Gastrocnemius medialis (tissue), 4 donors: ENCODE measurements at regions not wholly inside any gene's neighbourhood (a gene's known extent, or its start where the extent isn't known, plus 50 kb on each side); places are given as distances from the start of the nearest gene placed in this dataset.

ENCODE experiments used
- ATAC-seq, 2 donors: fragments of 150-250 bp; one replicate each; pipeline ENCODE4 v1.9.1; 2016
- DNase-seq, 2 donors: peaks; one replicate each; pipeline ENCODE4 v3.0.0-alpha.2; 2019
- H3K27ac ChIP-seq, 4 donors: fragments of 200-600 bp; sonication (generic); 1 replicate in 1 of 4; 2 replicates in 3 of 4; pipeline ENCODE4 v1.5.1; 2016 to 2018; ENCODE audit warnings: mild to moderate bottlenecking in 2 of 4, moderate library complexity in 1 of 4
- H3K27me3 ChIP-seq, 3 donors: fragments of 200-600 bp; sonication (generic) in 2 of 3; 1 replicate in 1 of 3; 2 replicates in 2 of 3; pipeline versions ENCODE4 v1.5.1 to v1.6.0; 2016 to 2019; ENCODE audit warnings: mild to moderate bottlenecking in 1 of 3, moderate library complexity in 1 of 3
- H3K36me3 ChIP-seq, 2 donors: fragments of 200-600 bp; sonication (generic) in 1 of 2; one replicate each; pipeline ENCODE4 v1.5.1; 2017 to 2018
- H3K4me1 ChIP-seq, 2 donors: fragments of 200-600 bp; sonication (generic) in 1 of 2; one replicate each; pipeline ENCODE4 v1.5.1; 2016 to 2017; ENCODE audit warnings: mild to moderate bottlenecking in 2 of 2
- H3K4me3 ChIP-seq, 4 donors: fragments of 200-600 bp; sonication (generic) in 3 of 4; 1 replicate in 1 of 4; 2 replicates in 3 of 4; pipeline ENCODE4 v1.5.1; 2016 to 2019; ENCODE audit warnings: mild to moderate bottlenecking in 2 of 4
- H3K9me3 ChIP-seq, 3 donors: fragments of 200-600 bp; sonication (generic) in 2 of 3; 1 replicate in 1 of 3; 2 replicates in 2 of 3; pipeline ENCODE4 v1.5.1; 2016 to 2019
- CTCF ChIP-seq, 5 experiments: fragments of 450-650 bp in 3 of 5; fragments of 200-600 bp in 2 of 5; sonication (generic) in 2 of 5; IDR thresholded peaks in 4 of 5; conservative IDR thresholded peaks in 1 of 5; 1 replicate in 4 of 5; 2 replicates in 1 of 5; pipeline ENCODE4 v1.5.1; 2016 to 2019; ENCODE audit warnings: antibody characterized with exemption in 5 of 5, mild to moderate bottlenecking in 3 of 5, moderate library complexity in 3 of 5
- POLR2A ChIP-seq, 2 donors: fragments of 450-650 bp; IDR thresholded peaks; one replicate each; pipeline ENCODE4 v1.6.1; 2017; ENCODE audit warnings: antibody characterized with exemption in 2 of 2, mild to moderate bottlenecking in 2 of 2, moderate library complexity in 2 of 2
- in situ Hi-C, 4 donors: fragments of 200-750 bp; cut with MboI; loops; one replicate each; pipeline versions ENCODE4 v1.15.0 to v1.8.0; 2017; ENCODE audit warnings: low sequenced_read_pairs in 4 of 4
- intact Hi-C: fragments of 100-400 bp; cut with DNase I; formaldehyde crosslinking; loops from one replicate; pipeline ENCODE4 v1.15.1; 2023; ENCODE audit warnings: low total_unique reads

- no peak for TF ChIP-seq CTCF (IDR thresholded peaks at IDR 0.05 in 4 of 5, conservative IDR thresholded peaks at IDR 0.05 in 1 of 5)
- TF ChIP-seq POLR2A (IDR thresholded peaks at IDR 0.05) = no peak
- H3K36me3 ChIP-seq = no peaks in the 10 kb centered on the region
- no peaks in the 10 kb centered on the region for H3K27me3 ChIP-seq
- H3K9me3 ChIP-seq = no peaks in the 10 kb centered on the region
- DNase-seq (no peak), ATAC-seq (no peak)
- in situ Hi-C loops (no loop called here), intact Hi-C loops (no loop called here)
- H3K4me3 ChIP-seq = no peak overlapping the region
- no peaks in the 10 kb centered on the region for H3K4me1 ChIP-seq
- no peak overlapping the region for H3K27ac ChIP-seq
These were observed 459.0 kb downstream of the KLF5 start for GRCh38 chr13:73517766-73518165.

GRCh38 chr13:73516731-73517130 lies 457.9 kb downstream of the KLF5 start:
- Histone ChIP-seq H3K4me3 (no peak overlapping the region), H3K9me3 (no peaks in the 10 kb centered on the region), H3K36me3 (no peaks in the 10 kb centered on the region), H3K27ac (no peak overlapping the region), H3K4me1 (no peaks in the 10 kb centered on the region), H3K27me3 (no peaks in the 10 kb centered on the region)
- intact Hi-C loops (no loop called here), in situ Hi-C loops (no loop called here)
- ATAC-seq (no peak), DNase-seq (no peak)
- no peak for TF ChIP-seq CTCF (IDR thresholded peaks at IDR 0.05 in 4 of 5, conservative IDR thresholded peaks at IDR 0.05 in 1 of 5)
- TF ChIP-seq POLR2A (IDR thresholded peaks at IDR 0.05) = no peak

GRCh38 chr13:73514208-73514607 lies 455.4 kb downstream of the KLF5 start:
- intact Hi-C loops = no loop called here
- ATAC-seq (no peak), DNase-seq (no peak)
- no peak overlapping the region for H3K27ac ChIP-seq
- in situ Hi-C loops = no loop called here
- H3K4me3 ChIP-seq = no peak overlapping the region
- H3K9me3 ChIP-seq = no peaks in the 10 kb centered on the region
- H3K4me1 ChIP-seq = no peaks in the 10 kb centered on the region
- no peak for TF ChIP-seq CTCF (IDR thresholded peaks at IDR 0.05 in 4 of 5, conservative IDR thresholded peaks at IDR 0.05 in 1 of 5)
- no peak for TF ChIP-seq POLR2A (IDR thresholded peaks at IDR 0.05)
- no peaks in the 10 kb centered on the region for H3K27me3 ChIP-seq
- no peaks in the 10 kb centered on the region for H3K36me3 ChIP-seq

- in situ Hi-C loops (no loop called here), intact Hi-C loops (no loop called here)
- DNase-seq = no peak
- Histone ChIP-seq H3K4me1 (no peaks in the 10 kb centered on the region), H3K27me3 (no peaks in the 10 kb centered on the region), H3K9me3 (no peaks in the 10 kb centered on the region), H3K27ac (no peak overlapping the region), H3K36me3 (no peaks in the 10 kb centered on the region), H3K4me3 (no peak overlapping the region)
- ATAC-seq = no peak
- TF ChIP-seq CTCF (IDR thresholded peaks at IDR 0.05 in 4 of 5, conservative IDR thresholded peaks at IDR 0.05 in 1 of 5) (no peak), POLR2A (IDR thresholded peaks at IDR 0.05) (no peak)
These were observed 454.9 kb downstream of the KLF5 start for GRCh38 chr13:73513751-73514150.

- Histone ChIP-seq H3K36me3 (no peaks in the 10 kb centered on the region), H3K4me3 (no peak overlapping the region), H3K4me1 (no peaks in the 10 kb centered on the region), H3K27ac (no peak overlapping the region), H3K9me3 (no peaks in the 10 kb centered on the region), H3K27me3 (no peaks in the 10 kb centered on the region)
- intact Hi-C loops = no loop called here
- DNase-seq = no peak
- ATAC-seq = no peak
- in situ Hi-C loops = no loop called here
- TF ChIP-seq CTCF (IDR thresholded peaks at IDR 0.05 in 4 of 5, conservative IDR thresholded peaks at IDR 0.05 in 1 of 5) (no peak), POLR2A (IDR thresholded peaks at IDR 0.05) (no peak)
These were observed 450.0 kb downstream of the KLF5 start for GRCh38 chr13:73508841-73509240.
